HepG2 (cell line): ENCODE measurements at regions not wholly inside any gene's neighbourhood (a gene's known extent, or its start where the extent isn't known, plus 50 kb on each side); places are given as distances from the start of the nearest gene placed in this dataset.

Experiments used
- ARID2 ChIP-seq: sonication (generic); formaldehyde crosslinking; IDR thresholded peaks from 2 replicates; pipeline ENCODE4 v1.8.1; 2022; ENCODE audit warnings: mild to moderate bottlenecking, missing genetic modification reagents, borderline replicate concordance
- ATF6 ChIP-seq: sonication (generic); formaldehyde crosslinking; conservative IDR thresholded peaks from 2 replicates; pipeline ENCODE4 v1.4.0; 2020; ENCODE audit warnings: missing genetic modification reagents
- CREM ChIP-seq, 2 experiments: sonication (generic) in 1 of 2; formaldehyde crosslinking in 1 of 2; IDR thresholded peaks; 2 replicates each; pipeline versions ENCODE4 v1.4.0 to v1.6.1; 2016 to 2020; ENCODE audit warnings: antibody characterized with exemption in 1 of 2, mild to moderate bottlenecking in 1 of 2, missing genetic modification reagents in 1 of 2
- EP300 ChIP-seq, 3 experiments: sonication (generic) in 1 of 3; formaldehyde crosslinking in 1 of 3; IDR thresholded peaks; 2 replicates each; pipeline versions ENCODE4 v1.5.1 to v1.6.1; 2011 to 2020; ENCODE audit warnings: low read depth in 2 of 3, low read length in 2 of 3, borderline replicate concordance in 1 of 3, improper control_type of control experiment in 1 of 3, mild to moderate bottlenecking in 1 of 3, missing genetic modification reagents in 1 of 3, moderate library complexity in 1 of 3
- FOXP1 ChIP-seq, 2 experiments: fragments of 450-650 bp in 1 of 2; IDR thresholded peaks; 2 replicates each; pipeline ENCODE4 v1.6.1; 2017 to 2018; ENCODE audit warnings: antibody characterized with exemption in 1 of 2
- FOXP4 ChIP-seq: sonication (generic); formaldehyde crosslinking; IDR thresholded peaks from 2 replicates; pipeline ENCODE4 v1.4.0; 2020; ENCODE audit warnings: missing genetic modification reagents
- TBX3 ChIP-seq: fragments of 450-650 bp; IDR thresholded peaks from 2 replicates; pipeline ENCODE4 v1.6.1; 2017; ENCODE audit warnings: antibody characterized with exemption, mild to moderate bottlenecking, inconsistent platforms, borderline replicate concordance
- ZNF318 ChIP-seq: sonication (generic); formaldehyde crosslinking; IDR thresholded peaks from 2 replicates; pipeline ENCODE4 v1.4.0; 2020; ENCODE audit warnings: mild to moderate bottlenecking, missing genetic modification reagents
- ZNF513 ChIP-seq: sonication (generic); formaldehyde crosslinking; conservative IDR thresholded peaks from 2 replicates; pipeline ENCODE4 v1.5.0; 2020; ENCODE audit warnings: missing genetic modification reagents
- ZNF703 ChIP-seq: sonication (generic); formaldehyde crosslinking; IDR thresholded peaks from 2 replicates; pipeline ENCODE4 v1.5.1; 2020; ENCODE audit warnings: missing genetic modification reagents, mild to moderate bottlenecking, moderate library complexity, borderline replicate concordance

GRCh38 chr17:68759002-68759342, 157.8 kb upstream of the FAM20A start (continued):
- TF ChIP-seq ZNF318 = no peak
- TF ChIP-seq FOXP4 (CRISPR knock-in tag) = peak; percentile 93
- TF ChIP-seq ZNF513 = no peak
- TF ChIP-seq TBX3 = peak; percentile 73; the same call in 1 of the 2 replicates
- peak; percentile 6; the same call in 1 of the 2 replicates for TF ChIP-seq ZNF703
- peak; percentile 59; the same call in 1 of the 2 replicates for TF ChIP-seq CREM (IDR thresholded peaks at IDR 0.05)
- no peak for TF ChIP-seq CREM (CRISPR knock-in tag; IDR thresholded peaks at IDR 0.05)
- 0 out of 2 replicates have a peak, but pooled peaks have one; percentile 8 for TF ChIP-seq ARID2 (CRISPR knock-in tag)
- 0 out of 2 replicates have a peak, but pooled peaks have one; percentile 21 for TF ChIP-seq ATF6
- TF ChIP-seq EP300 (IDR thresholded peaks at IDR 0.05; ENCODE audit: low read depth in 2 of 2, low read length in 2 of 2) = peak in 1 of 2 experiments; percentile 79; a peak in 2 of 4 replicates
- no peak for TF ChIP-seq EP300 (CRISPR knock-in tag; IDR thresholded peaks at IDR 0.05; ENCODE audit: borderline replicate concordance)
- TF ChIP-seq FOXP1 (IDR thresholded peaks at IDR 0.05) = peak; percentile 90
- peak; percentile 95 for TF ChIP-seq FOXP1 (CRISPR knock-in tag; IDR thresholded peaks at IDR 0.05)
